ENCODE measurements at regions not wholly inside any gene's neighbourhood (a gene's known extent, or its start where the extent isn't known, plus 50 kb on each side); places are given as distances from the start of the nearest gene placed in this dataset.

DNA sequence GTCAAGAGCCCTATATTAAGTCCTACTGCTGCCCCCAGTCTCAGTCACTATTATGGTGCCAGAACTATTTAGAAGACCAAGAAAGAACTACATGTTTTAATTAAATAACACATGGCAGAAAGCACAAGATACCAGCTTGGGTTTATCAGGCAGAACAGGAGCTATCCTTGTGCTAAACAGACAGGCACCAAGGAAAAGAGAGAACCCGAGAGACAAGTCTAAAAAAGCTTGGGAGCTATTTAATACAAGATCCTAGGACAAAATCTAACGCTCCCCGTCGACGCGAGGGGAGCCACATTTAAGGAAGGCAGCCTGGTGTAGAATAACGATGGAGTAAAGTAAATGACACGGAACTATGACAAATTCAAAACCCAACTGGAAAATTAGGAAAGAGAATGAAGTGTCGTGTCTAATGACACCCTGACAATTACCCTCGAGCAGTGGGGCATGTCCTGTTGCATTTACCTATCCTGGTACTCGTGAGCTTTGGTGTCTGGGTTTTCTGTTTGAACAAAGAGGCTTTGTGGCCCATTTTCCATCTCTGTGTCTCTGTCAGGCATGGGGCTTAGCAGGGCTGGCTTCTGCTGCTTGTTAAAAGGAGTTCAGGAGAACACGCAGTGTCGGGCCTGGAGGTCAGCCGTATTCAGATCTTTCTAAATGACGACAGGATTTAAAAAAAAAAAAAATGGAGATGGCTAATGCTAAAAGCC, 140.6 kb downstream of the ETNK1 start:
- TF ChIP-seq POLR2AphosphoS5 (IDR thresholded peaks at IDR 0.05; ENCODE audit: low read depth, low read length) (no peak), POLR2A (IDR thresholded peaks at IDR 0.05; ENCODE audit: low read depth, low read length) (no peak), TAF1 (IDR thresholded peaks at IDR 0.05; ENCODE audit: borderline replicate concordance, low read depth, low read length) (no peak)
